Neuronal stem cell (in vitro differentiated cells): ENCODE measurements at regions not wholly inside any gene's neighbourhood (a gene's known extent, or its start where the extent isn't known, plus 50 kb on each side); places are given as distances from the start of the nearest gene placed in this dataset.

Experiments
- DNase-seq: peaks from one replicate; pipeline ENCODE4 v3.0.0-alpha.2; 2013; ENCODE audit warnings: low spot score
- H2AFZ ChIP-seq: one replicate; pipeline ENCODE4 v1.6.1; 2013; ENCODE audit warnings: mild to moderate bottlenecking, low read length, inconsistent platforms
- H2AK5ac ChIP-seq: 2 replicates; pipeline ENCODE4 v1.6.1; 2013; ENCODE audit warnings: low read depth, mild to moderate bottlenecking, inconsistent platforms, low read length, moderate library complexity, mixed read lengths
- H2BK120ac ChIP-seq: 2 replicates; pipeline ENCODE4 v1.6.1; 2013; ENCODE audit warnings: low read depth, mild to moderate bottlenecking, inconsistent platforms, low read length, moderate library complexity, mixed read lengths
- H2BK12ac ChIP-seq: one replicate; pipeline ENCODE4 v1.6.1; 2013; ENCODE audit warnings: low read length, inconsistent platforms
- H2BK15ac ChIP-seq: 2 replicates; pipeline ENCODE4 v1.6.1; 2013; ENCODE audit warnings: mild to moderate bottlenecking, low read length, inconsistent platforms, mixed read lengths
- H2BK5ac ChIP-seq: one replicate; pipeline ENCODE4 v1.6.1; 2013; ENCODE audit warnings: inconsistent platforms, mild to moderate bottlenecking, low read length, moderate library complexity
- H3K14ac ChIP-seq: one replicate; pipeline ENCODE4 v1.6.1; 2013; ENCODE audit warnings: low read length, inconsistent platforms
- H3K18ac ChIP-seq: 2 replicates; pipeline ENCODE4 v1.6.1; 2013; ENCODE audit warnings: low read length, inconsistent platforms
- H3K23ac ChIP-seq: 2 replicates; pipeline ENCODE4 v1.6.1; 2013; ENCODE audit warnings: low read depth, mild to moderate bottlenecking, mixed read lengths, low read length, inconsistent platforms; ENCODE audit not compliant: poor library complexity
- H3K27ac ChIP-seq: replicated peaks from 3 replicates; pipeline ENCODE4 v1.5.1; 2013; ENCODE audit warnings: low read length, inconsistent platforms
- H3K27me3 ChIP-seq, 3 experiments: 2 replicates each; pipeline ENCODE4 v1.6.1; 2013; ENCODE audit warnings: low read length in 3 of 3, mild to moderate bottlenecking in 2 of 3, inconsistent platforms in 1 of 3, low read depth in 1 of 3, mixed read lengths in 1 of 3, moderate library complexity in 1 of 3; ENCODE audit not compliant: control insufficient read depth in 3 of 3, insufficient read depth in 3 of 3
- H3K36me3 ChIP-seq, 2 donors: replicated peaks in 1 of 2; 2 replicates each; pipeline ENCODE4 v1.6.1; 2013; ENCODE audit warnings: low read length in 2 of 2; ENCODE audit not compliant: control insufficient read depth in 2 of 2, insufficient read depth in 2 of 2
- H3K4ac ChIP-seq: 2 replicates; pipeline ENCODE4 v1.6.1; 2013; ENCODE audit warnings: inconsistent platforms, mild to moderate bottlenecking, low read length, moderate library complexity
- H3K4me1 ChIP-seq, 2 donors: 1 replicate in 1 of 2; 2 replicates in 1 of 2; pipeline ENCODE4 v1.6.1; 2013; ENCODE audit warnings: low read length in 2 of 2, low read depth in 1 of 2; ENCODE audit not compliant: control insufficient read depth in 2 of 2, insufficient read depth in 1 of 2
- H3K4me2 ChIP-seq: one replicate; pipeline ENCODE4 v1.6.1; 2013; ENCODE audit warnings: mild to moderate bottlenecking, low read length, inconsistent platforms; ENCODE audit not compliant: insufficient read depth, poor library complexity, severe bottlenecking
- H3K4me3 ChIP-seq, 2 donors: 2 replicates each; pipeline ENCODE4 v1.5.1; 2013; ENCODE audit warnings: low read length in 2 of 2, mild to moderate bottlenecking in 2 of 2, inconsistent platforms in 1 of 2, moderate library complexity in 1 of 2
- H3K79me1 ChIP-seq: one replicate; pipeline ENCODE4 v1.6.1; 2013; ENCODE audit warnings: low read depth, mild to moderate bottlenecking, inconsistent platforms, low read length, moderate library complexity
- H3K9ac ChIP-seq: one replicate; pipeline ENCODE4 v1.6.1; 2013; ENCODE audit warnings: mild to moderate bottlenecking, low read depth, low read length, inconsistent platforms; ENCODE audit not compliant: poor library complexity
- H3K9me3 ChIP-seq, 2 donors: replicated peaks in 1 of 2; 2 replicates each; pipeline versions ENCODE3 to v1.6.1; 2013; ENCODE audit warnings: low read length in 2 of 2, mild to moderate bottlenecking in 2 of 2, inconsistent platforms in 1 of 2, low read depth in 1 of 2, mixed read lengths in 1 of 2, moderate library complexity in 1 of 2; ENCODE audit not compliant: control insufficient read depth in 2 of 2, insufficient read depth in 1 of 2
- H4K8ac ChIP-seq: one replicate; pipeline ENCODE4 v1.6.1; 2013; ENCODE audit warnings: low read depth, mild to moderate bottlenecking, inconsistent platforms, low read length, moderate library complexity
- H4K91ac ChIP-seq: one replicate; pipeline ENCODE4 v1.6.1; 2013; ENCODE audit warnings: low read length, low read depth, mild to moderate bottlenecking, inconsistent platforms; ENCODE audit not compliant: poor library complexity
- whole genome bisulfite sequencing, 2 donors: extraction: QIAGEN DNeasy Blood & Tissue Kit; methylation state at CpG; one replicate each; pipeline ENCODE4 v1.1.7; 2013; ENCODE audit warnings: missing lambda C conversion rate in 2 of 2, mixed read lengths in 1 of 2; ENCODE audit not compliant: insufficient read length in 2 of 2, insufficient replicate concordance in 1 of 2; ENCODE audit errors: extremely low coverage in 2 of 2; 5-methylcytosine and 5-hydroxymethylcytosine counted together

GRCh38 chr10:33937036-33937730 lies 602.7 kb upstream of the NRP1 start:
- H3K4ac ChIP-seq, result no peak overlapping the region
- H2BK5ac ChIP-seq, result no peak overlapping the region
- H3K23ac ChIP-seq, result no peak overlapping the region
- no peak overlapping the region for H3K18ac ChIP-seq
- H3K4me1 ChIP-seq, result peaks cover 0 to 31% of the 10 kb centered on the region in 2 donors
- no peak overlapping the region for H3K14ac ChIP-seq
- no peaks in the 10 kb centered on the region for H3K9me3 ChIP-seq
- H3K27me3 ChIP-seq, result no peaks in the 10 kb centered on the region
- no peak overlapping the region for H3K4me2 ChIP-seq
- no peak overlapping the region for H3K9ac ChIP-seq
- H4K8ac ChIP-seq, result no peak overlapping the region
- no peak overlapping the region for H2BK15ac ChIP-seq
- H4K91ac ChIP-seq, result no peak overlapping the region
- no peak overlapping the region for H2AK5ac ChIP-seq
- H3K4me3 ChIP-seq, result no peak overlapping the region
- DNase-seq, result no peak
- no peak overlapping the region for H3K27ac ChIP-seq
- no CpG with 5 or more reads among the region's 15 CpGs for WGBS, 2 donors
- H2AFZ ChIP-seq, result peak overlapping the region; percentile 62
- no peak overlapping the region for H2BK12ac ChIP-seq
- H3K36me3 ChIP-seq, result no peaks in the 10 kb centered on the region
- no peaks in the 10 kb centered on the region for H3K79me1 ChIP-seq
- H2BK120ac ChIP-seq, result no peak overlapping the region

- no peak for DNase-seq
- Histone ChIP-seq H2BK120ac (no peak overlapping the region), H2BK5ac (no peak overlapping the region), H2BK15ac (no peak overlapping the region), H3K4me1 (peaks cover 0 to 31% of the 10 kb centered on the region in 2 donors), H3K23ac (no peak overlapping the region), H3K27ac (no peak overlapping the region), H3K36me3 (no peaks in the 10 kb centered on the region), H3K27me3 (no peaks in the 10 kb centered on the region), H3K4me2 (no peak overlapping the region), H2AK5ac (no peak overlapping the region), H3K4me3 (no peak overlapping the region), H3K18ac (no peak overlapping the region), H3K79me1 (no peaks in the 10 kb centered on the region), H2AFZ (peak overlapping the region; percentile 21), H3K4ac (no peak overlapping the region), H4K91ac (no peak overlapping the region), H3K14ac (no peak overlapping the region), H4K8ac (no peak overlapping the region), H2BK12ac (no peak overlapping the region), H3K9me3 (no peaks in the 10 kb centered on the region), H3K9ac (no peak overlapping the region)
- no CpG with 5 or more reads among the region's 3 CpGs for WGBS, 2 donors
These were observed 600.9 kb upstream of the NRP1 start for GRCh38 chr10:33935350-33935749.

GRCh38 chr10:33930079-33930478 lies 595.6 kb upstream of the NRP1 start:
- Histone ChIP-seq H3K9ac (no peak overlapping the region), H2AFZ (no peak overlapping the region), H4K91ac (no peak overlapping the region), H3K4ac (no peak overlapping the region), H3K4me1 (peaks cover 0 to 2% of the 10 kb centered on the region in 2 donors), H3K9me3 (no peaks in the 10 kb centered on the region), H3K36me3 (no peaks in the 10 kb centered on the region), H3K27me3 (no peaks in the 10 kb centered on the region), H3K4me3 (no peak overlapping the region), H2BK120ac (no peak overlapping the region), H2BK5ac (no peak overlapping the region), H2BK12ac (no peak overlapping the region), H2AK5ac (no peak overlapping the region), H3K79me1 (no peaks in the 10 kb centered on the region), H3K4me2 (no peak overlapping the region), H3K23ac (no peak overlapping the region), H4K8ac (no peak overlapping the region), H3K18ac (no peak overlapping the region), H3K27ac (no peak overlapping the region), H3K14ac (no peak overlapping the region), H2BK15ac (no peak overlapping the region)
- no CpG with 5 or more reads among the region's 1 CpG for WGBS, 2 donors
- no peak for DNase-seq

- Histone ChIP-seq H4K8ac (no peak overlapping the region), H3K4me2 (no peak overlapping the region), H3K18ac (no peak overlapping the region), H3K4me1 (no peaks in the 10 kb centered on the region), H3K23ac (no peak overlapping the region), H3K14ac (no peak overlapping the region), H3K4me3 (no peak overlapping the region), H3K9me3 (no peaks in the 10 kb centered on the region), H3K4ac (no peak overlapping the region), H2BK120ac (no peak overlapping the region), H3K27me3 (no peaks in the 10 kb centered on the region), H4K91ac (no peak overlapping the region), H2BK12ac (no peak overlapping the region), H2AK5ac (no peak overlapping the region), H3K79me1 (no peaks in the 10 kb centered on the region), H3K36me3 (no peaks in the 10 kb centered on the region), H2BK5ac (no peak overlapping the region), H3K27ac (no peak overlapping the region), H2AFZ (no peak overlapping the region), H2BK15ac (no peak overlapping the region), H3K9ac (no peak overlapping the region)
- no peak for DNase-seq
- WGBS, 2 donors, result no CpG with 5 or more reads among the region's 7 CpGs
These were observed 592.9 kb upstream of the NRP1 start for GRCh38 chr10:33927347-33927746.
